ENCODE measurements at regions not wholly inside any gene's neighbourhood (a gene's known extent, or its start where the extent isn't known, plus 50 kb on each side); places are given as distances from the start of the nearest gene placed in this dataset.

- H3K79me2 ChIP-seq (ENCODE audit: low read length) = no peaks in the 10 kb centered on the region
- no peak overlapping the region for H3K27ac ChIP-seq (ENCODE audit: low read length)
- H3K4me2 ChIP-seq (ENCODE audit: low read length) = no peak overlapping the region
- H3K4me1 ChIP-seq (ENCODE audit: low read length) = no peaks in the 10 kb centered on the region
- H3K4me3 ChIP-seq (ENCODE audit: low read length) = no peak overlapping the region
- H2AFZ ChIP-seq (ENCODE audit: low read depth, low read length) = no peak overlapping the region
- no peaks in the 10 kb centered on the region for H3K9me3 ChIP-seq (ENCODE audit: insufficient read depth, low read length)
- no peak overlapping the region for H3K9ac ChIP-seq (ENCODE audit: low read length)
- TF ChIP-seq EZH2phosphoT487 (IDR thresholded peaks at IDR 0.05; ENCODE audit: low read depth) = no peak
- TF ChIP-seq CTCF (IDR thresholded peaks at IDR 0.05; ENCODE audit: low read depth, low read length) = no peak
- no peaks in the 10 kb centered on the region for H3K27me3 ChIP-seq (ENCODE audit: low read depth, low read length)
- no peaks in the 10 kb centered on the region for H3K36me3 ChIP-seq (replicated peaks; ENCODE audit: low read depth, low read length)
- H4K20me1 ChIP-seq (ENCODE audit: insufficient read depth, low read length) = no peaks in the 10 kb centered on the region
These were observed 194.8 kb downstream of the ATG4C start for GRCh38 chr1:62978741-62979140.

- Histone ChIP-seq H3K27me3 (ENCODE audit: low read depth, low read length) (no peaks in the 10 kb centered on the region), H3K4me1 (ENCODE audit: low read length) (no peaks in the 10 kb centered on the region), H3K9me3 (ENCODE audit: insufficient read depth, low read length) (no peaks in the 10 kb centered on the region), H3K36me3 (replicated peaks; ENCODE audit: low read depth, low read length) (no peaks in the 10 kb centered on the region), H2AFZ (ENCODE audit: low read depth, low read length) (no peak overlapping the region), H3K9ac (ENCODE audit: low read length) (no peak overlapping the region), H3K79me2 (ENCODE audit: low read length) (no peaks in the 10 kb centered on the region), H3K27ac (ENCODE audit: low read length) (no peak overlapping the region), H3K4me2 (ENCODE audit: low read length) (no peak overlapping the region), H3K4me3 (ENCODE audit: low read length) (no peak overlapping the region), H4K20me1 (ENCODE audit: insufficient read depth, low read length) (no peaks in the 10 kb centered on the region)
- TF ChIP-seq EZH2phosphoT487 (IDR thresholded peaks at IDR 0.05; ENCODE audit: low read depth) = no peak
- no peak for TF ChIP-seq CTCF (IDR thresholded peaks at IDR 0.05; ENCODE audit: low read depth, low read length)
These were observed 197.5 kb downstream of the ATG4C start for GRCh38 chr1:62981434-62981833.

- H3K9me3 ChIP-seq (ENCODE audit: insufficient read depth, low read length) = no peaks in the 10 kb centered on the region
- H3K4me1 ChIP-seq (ENCODE audit: low read length) = peaks cover 51% of the 10 kb centered on the region
- no peak overlapping the region for H3K4me3 ChIP-seq (ENCODE audit: low read length)
- H3K4me2 ChIP-seq (ENCODE audit: low read length) = peak overlapping the region; percentile 44
- no peaks in the 10 kb centered on the region for H3K27me3 ChIP-seq (ENCODE audit: low read depth, low read length)
- peak overlapping the region; percentile 46 for H2AFZ ChIP-seq (ENCODE audit: low read depth, low read length)
- H3K27ac ChIP-seq (ENCODE audit: low read length) = peak overlapping the region; percentile 100
- peak overlapping the region; percentile 27; the same call in 1 of the 2 replicates for H3K9ac ChIP-seq (ENCODE audit: low read length)
- no peaks in the 10 kb centered on the region for H4K20me1 ChIP-seq (ENCODE audit: insufficient read depth, low read length)
- TF ChIP-seq CTCF (IDR thresholded peaks at IDR 0.05; ENCODE audit: low read depth, low read length) (no peak), EZH2phosphoT487 (IDR thresholded peaks at IDR 0.05; ENCODE audit: low read depth) (no peak)
- no peaks in the 10 kb centered on the region for H3K79me2 ChIP-seq (ENCODE audit: low read length)
- no peaks in the 10 kb centered on the region for H3K36me3 ChIP-seq (replicated peaks; ENCODE audit: low read depth, low read length)
These were observed 204.9 kb downstream of the ATG4C start for GRCh38 chr1:62988867-62989266.

GRCh38 chr1:62989497-62989896 lies 205.6 kb downstream of the ATG4C start:
- Histone ChIP-seq H3K27me3 (ENCODE audit: low read depth, low read length) (no peaks in the 10 kb centered on the region), H3K4me3 (ENCODE audit: low read length) (no peak overlapping the region), H2AFZ (ENCODE audit: low read depth, low read length) (no peak overlapping the region), H3K4me1 (ENCODE audit: low read length) (peaks cover 51% of the 10 kb centered on the region), H3K9me3 (ENCODE audit: insufficient read depth, low read length) (no peaks in the 10 kb centered on the region), H3K4me2 (ENCODE audit: low read length) (no peak overlapping the region), H3K79me2 (ENCODE audit: low read length) (no peaks in the 10 kb centered on the region), H4K20me1 (ENCODE audit: insufficient read depth, low read length) (no peaks in the 10 kb centered on the region), H3K36me3 (replicated peaks; ENCODE audit: low read depth, low read length) (no peaks in the 10 kb centered on the region), H3K9ac (ENCODE audit: low read length) (no peak overlapping the region), H3K27ac (ENCODE audit: low read length) (peak overlapping the region; percentile 100)
- TF ChIP-seq EZH2phosphoT487 (IDR thresholded peaks at IDR 0.05; ENCODE audit: low read depth) (no peak), CTCF (IDR thresholded peaks at IDR 0.05; ENCODE audit: low read depth, low read length) (no peak)
